ENCODE measurements at regions not wholly inside any gene's neighbourhood (a gene's known extent, or its start where the extent isn't known, plus 50 kb on each side); places are given as distances from the start of the nearest gene placed in this dataset.

DNA sequence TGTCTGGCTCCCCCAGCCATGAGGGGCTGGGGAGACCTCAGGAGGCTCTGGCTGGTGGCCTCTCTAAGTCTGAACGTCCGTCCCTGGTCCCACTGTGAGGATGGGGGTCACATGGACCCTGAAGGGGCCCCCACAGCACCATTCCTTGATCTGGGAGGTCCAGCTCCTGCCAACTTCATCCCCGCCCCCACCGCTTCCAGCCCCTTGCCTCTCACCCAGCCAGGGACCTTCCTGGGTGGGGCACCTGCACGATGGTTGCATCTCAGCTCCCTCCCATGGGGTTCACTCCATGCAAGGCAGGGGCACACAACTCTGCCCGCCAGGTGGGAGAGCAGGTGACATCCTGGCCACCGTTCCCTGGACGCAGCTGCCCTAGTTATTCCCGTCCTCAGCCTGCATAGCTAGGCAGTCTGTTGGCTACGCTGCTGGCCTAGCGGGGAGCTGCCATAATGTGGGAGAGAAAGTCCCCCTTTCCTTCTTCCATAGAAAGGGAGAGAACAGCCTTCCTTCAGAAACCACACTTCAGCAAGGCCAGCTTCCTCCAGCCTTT, 217.9 kb upstream of the RPL38 start:
- DNase-seq (ENCODE audit: low spot score): no peak

DNA sequence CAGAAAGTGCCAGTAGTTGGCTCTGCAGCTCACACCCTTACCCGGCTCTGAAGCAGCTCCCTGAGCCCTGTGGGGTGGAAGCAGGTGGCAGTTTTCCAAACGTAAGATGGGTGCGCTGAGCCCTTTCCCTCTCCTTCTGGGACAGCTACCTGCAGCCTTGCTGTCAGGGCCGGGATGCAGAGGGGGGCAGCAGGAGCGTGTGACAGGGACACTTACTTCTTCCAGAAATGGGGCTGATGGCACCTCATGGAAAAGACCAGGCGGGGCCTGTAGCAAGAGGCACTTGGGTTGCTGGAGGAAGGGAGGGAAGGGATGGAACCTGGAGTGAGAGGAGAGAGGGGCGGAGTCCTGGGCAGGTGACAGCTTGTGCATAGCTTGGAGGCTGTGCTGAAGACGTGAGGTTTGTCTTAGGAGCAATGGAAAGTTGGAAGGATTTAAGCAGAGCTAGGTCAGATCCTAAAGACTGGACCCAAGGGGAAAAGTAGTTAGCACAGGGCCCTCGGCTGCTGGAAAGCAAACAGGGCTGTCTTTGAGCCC, 216.8 kb upstream of the RPL38 start:
- DNase-seq (ENCODE audit: low spot score): no peak

DNA sequence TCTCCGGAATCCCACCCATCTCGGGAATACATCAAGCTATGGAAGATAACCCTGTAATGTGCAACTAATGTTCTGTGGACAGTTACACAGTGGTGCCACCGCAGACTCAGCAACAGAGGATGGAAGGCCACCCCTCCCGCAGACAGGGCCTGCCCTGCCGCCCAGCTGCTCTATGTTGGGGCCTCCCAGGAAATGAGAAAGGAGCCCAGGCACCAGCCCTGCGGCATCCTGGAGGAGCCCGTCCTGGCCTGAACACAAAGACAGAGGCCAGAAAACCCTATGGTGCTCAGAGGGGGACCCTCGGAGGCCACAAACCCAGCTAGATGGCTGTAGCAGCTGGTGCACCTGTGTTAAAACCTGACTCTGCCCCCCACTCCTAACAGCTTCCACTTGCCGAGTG, 216.1 kb upstream of the RPL38 start:
- no peak for DNase-seq (ENCODE audit: low spot score)

DNA sequence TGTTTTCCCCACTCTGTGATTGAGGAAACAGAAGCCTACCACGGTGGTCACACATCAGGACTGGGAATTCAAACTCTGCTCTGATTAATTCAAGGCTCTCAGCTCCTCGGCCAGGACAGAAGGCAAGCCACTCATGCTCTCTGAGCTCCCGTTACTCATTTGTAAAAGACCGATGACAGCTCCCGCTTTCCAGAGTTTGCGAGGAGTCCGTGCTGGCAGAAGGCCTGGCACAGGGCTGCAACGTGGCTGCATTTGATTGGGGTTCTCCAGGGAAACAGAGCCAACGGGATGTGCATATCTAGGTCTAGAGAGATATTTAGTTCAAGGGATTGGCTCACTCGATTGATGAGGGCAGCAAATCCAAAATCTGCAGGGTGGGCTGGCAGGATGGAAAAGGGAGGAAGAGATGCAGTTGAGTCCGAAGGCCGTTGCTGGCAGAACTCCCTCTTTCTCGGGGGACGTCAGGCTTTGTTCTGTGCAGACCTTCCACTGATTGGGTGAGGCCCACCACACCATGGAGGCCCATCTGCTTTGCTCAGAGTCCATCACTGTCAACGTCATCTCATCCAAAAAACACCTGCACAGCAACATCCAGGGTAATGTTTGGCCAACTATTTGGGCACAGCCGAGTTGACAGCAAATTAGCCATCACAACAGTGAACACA, 215.5 kb upstream of the RPL38 start:
- DNase-seq (ENCODE audit: low spot score): no peak

DNA sequence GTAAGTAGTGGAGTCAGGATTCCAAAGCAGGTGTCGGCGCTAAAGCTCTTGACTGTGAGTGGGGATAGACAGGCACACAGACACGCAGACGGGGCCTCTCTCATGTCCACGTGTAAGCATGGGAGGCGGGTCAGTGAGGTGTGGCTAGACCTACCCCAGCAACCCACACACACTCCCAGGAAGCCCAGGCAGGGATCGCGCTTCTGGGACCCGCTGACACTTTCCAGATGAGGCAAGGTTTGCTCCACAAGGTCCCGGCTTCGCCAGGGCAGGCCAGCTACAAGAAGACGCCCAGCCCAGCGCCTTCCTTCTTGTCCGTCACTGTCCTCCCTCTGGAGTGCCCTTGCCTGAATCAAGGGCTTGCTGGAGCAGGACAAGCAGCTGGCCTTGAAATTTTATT, 213.8 kb upstream of the RPL38 start:
- no peak for DNase-seq (ENCODE audit: low spot score)

DNA sequence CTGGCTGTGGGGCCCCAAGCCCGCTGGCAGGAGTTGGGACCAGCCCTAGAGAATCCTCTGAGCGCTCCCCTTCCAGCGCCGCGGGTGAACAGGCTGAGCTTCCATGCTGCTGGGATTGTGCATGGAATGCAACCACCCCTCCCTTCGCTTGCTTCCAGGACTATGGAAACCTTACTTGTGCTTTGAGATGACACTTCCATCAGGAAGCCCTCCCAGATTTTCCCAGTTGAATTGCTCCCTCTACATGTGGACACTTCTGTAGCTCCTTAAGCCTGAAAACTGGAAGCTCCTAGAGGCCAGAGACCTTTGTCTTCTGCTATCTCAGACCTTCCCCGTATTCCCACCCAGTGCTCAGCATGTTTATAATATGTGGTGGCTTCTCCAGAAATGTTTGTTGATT, 213.2 kb upstream of the RPL38 start:
- DNase-seq (ENCODE audit: low spot score): no peak

DNA sequence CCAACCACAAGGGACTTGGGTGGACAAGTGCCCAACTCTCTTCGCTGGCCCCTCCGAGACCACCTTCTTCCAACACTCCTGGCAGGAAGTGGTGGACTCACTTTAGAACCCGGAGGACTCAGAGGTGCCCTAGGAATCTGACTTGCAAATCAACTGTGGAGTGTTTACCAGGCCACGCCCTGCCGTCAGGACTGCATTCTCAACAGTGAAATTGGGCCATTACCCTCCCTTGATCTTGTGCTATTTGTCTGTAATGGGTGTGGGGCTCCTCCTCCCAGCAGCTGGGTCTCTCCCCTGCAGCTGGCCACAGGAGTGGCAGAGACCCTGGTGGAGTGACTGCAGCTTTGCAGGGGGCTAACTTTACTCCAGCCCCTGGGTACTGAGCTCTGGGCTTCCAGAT, 212.2 kb upstream of the RPL38 start:
- no peak for DNase-seq (ENCODE audit: low spot score)

DNA sequence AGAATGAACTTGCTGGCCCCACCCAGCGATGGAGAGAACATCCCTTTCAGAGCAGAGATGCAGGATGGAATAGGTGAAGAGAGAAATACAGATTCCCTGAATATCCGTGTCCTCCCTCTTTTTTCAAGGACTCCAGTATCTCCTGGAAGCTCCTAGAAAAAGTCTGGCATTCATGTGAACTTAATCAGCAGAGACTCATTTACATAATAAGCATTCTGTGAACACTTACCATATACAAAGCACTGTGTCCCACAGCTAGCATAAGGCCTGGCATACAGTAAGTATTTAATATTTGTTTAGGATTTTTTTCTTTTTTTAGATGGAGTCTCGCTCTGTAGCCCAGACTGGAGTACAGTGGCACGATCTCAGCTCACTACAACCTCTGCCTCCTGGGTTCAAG, 208.5 kb upstream of the RPL38 start:
- DNase-seq (ENCODE audit: low spot score): no peak

DNA sequence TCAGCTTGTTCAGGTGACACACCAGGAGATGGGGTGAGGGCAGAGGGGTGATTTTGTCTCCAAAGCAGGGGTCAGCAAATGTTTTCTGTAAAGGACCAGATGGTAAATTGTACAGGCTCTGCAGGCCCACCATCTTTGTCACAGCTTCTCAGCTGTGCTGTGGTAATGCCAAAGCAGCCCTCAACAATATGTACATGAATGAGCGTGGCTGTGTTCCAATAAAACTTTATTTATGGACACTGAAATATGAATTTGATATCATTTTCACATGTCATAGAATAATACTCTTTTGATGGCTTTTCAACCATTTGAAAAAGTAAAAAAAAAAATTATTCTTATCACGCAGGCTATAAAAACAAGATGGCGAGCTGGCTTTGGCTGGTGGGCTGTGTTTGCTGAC, 206.4 kb upstream of the RPL38 start:
- DNase-seq (ENCODE audit: low spot score): no peak

DNA sequence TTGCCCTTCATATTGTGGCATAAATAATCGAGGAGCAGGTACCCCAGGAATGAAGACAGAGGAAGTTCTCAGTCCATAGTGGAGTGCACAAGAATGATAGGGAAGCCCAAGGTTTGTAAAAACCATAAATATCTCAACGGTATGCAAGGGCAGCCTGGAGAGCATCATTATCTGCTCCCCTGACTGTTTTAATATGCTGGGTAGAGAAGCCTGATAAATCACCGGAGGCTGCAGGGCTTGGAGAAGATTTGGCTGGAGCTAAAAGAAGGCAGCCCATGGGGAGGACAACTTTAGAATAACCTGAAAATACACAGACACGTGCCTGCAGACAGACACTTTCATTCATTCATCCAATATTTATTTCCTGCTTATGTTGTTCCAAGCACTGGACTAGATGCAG, 205.2 kb upstream of the RPL38 start:
- no peak for DNase-seq (ENCODE audit: low spot score)

DNA sequence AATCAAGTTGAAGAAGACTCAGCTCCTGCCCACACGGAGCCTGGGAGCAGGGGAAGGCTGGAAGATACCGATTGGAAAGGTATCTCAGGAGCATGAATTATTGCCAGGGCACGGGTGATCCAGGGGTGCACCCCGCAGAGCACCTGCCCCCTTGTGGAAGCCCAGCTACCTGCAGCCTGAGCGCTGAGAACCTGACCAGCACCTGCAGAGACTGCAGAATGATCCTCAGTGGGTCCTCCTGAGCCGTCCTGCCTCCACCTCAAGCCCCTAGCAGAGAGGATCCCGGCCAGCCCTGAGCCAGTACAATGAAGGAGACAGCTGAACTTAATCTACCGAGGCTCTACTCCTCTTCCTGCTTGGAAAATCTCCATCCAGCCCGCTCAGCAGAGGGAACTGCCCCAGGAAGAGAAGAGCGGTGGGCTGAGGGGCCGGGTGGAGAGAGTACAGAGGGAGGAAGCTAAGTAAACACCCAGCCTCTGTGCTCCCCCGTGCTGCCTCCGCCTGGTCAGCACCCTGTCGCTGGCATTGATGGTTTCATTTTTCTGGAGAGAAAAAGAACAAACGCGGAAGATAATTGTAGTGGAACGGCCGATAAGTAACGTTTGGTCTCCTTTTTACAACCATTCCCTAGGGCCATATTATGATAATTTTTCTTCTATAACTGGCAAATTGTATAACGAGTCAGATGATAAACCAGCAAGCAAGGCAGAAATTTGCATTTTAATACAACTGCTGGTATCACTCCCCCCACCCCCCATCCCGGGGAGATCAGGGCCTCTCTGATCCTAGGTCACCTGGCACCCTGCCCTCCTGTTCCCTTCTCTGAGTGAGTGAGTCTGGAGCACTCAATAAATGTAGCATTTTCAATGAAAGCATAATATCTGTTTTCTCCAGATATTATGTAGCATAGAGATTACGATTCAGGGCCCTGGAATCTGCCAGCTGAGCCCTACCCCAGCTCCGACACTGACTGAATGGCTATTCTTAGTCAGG, 204.5 kb upstream of the RPL38 start:
- DNase-seq (ENCODE audit: low spot score): peak; percentile 64

DNA sequence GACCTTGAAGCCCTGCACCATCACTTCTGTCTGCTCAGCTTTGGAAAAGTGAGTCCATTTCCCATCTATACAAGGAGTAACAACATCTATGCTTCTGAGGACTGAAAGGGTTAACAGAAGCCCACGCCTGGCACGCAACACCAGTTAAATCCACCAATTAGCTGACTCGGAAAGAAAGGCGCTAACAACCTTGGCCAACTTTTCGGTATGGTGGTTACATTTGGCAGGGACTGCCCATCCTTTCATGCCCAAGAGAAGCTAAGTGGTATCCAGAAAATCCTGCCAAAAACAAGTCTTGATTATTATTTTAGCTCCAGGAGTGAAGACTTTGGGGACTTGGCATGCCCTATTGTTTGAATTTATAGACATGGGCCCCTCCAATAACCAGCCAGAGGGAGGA, 202.3 kb upstream of the RPL38 start:
- DNase-seq (ENCODE audit: low spot score): no peak

DNA sequence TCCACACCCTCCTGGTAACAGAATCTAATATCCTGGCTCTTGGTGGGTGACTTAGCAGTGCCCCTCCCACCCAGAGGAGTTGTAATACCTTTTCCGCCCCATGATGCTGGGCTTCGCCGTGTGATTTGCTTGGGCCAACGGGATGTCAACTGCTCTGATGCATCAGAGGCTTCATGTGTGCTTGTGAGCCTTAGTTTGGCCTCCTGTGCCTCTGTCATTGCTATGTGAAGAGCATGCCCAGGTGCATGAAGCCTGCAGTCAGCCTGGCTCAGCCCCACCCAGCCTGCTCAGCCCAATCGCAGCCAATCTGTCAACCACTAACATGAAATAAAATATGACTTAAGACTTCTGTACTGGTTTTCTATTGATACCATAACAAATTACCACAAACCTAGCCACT, 201.2 kb upstream of the RPL38 start:
- no peak for DNase-seq (ENCODE audit: low spot score)

DNA sequence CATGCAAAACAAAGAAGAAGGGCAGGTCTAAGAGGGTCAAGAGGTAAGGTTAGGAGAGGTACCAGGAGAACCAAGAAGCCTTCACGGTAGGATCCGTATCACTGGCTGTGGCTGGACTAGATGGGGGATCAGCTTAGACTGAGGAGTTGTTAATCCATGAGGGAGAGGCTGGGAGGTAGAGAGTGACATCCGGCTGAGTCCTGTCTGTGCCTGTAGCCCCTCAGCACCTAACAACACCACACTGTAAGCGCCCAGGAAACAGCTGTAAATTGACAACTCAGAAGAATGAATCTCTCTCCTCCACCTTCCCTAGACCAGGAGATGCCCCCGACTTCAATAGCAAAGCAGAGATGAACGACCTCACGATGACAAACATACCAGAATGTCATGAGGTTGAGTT, 199.4 kb upstream of the RPL38 start:
- no peak for DNase-seq (ENCODE audit: low spot score)

DNA sequence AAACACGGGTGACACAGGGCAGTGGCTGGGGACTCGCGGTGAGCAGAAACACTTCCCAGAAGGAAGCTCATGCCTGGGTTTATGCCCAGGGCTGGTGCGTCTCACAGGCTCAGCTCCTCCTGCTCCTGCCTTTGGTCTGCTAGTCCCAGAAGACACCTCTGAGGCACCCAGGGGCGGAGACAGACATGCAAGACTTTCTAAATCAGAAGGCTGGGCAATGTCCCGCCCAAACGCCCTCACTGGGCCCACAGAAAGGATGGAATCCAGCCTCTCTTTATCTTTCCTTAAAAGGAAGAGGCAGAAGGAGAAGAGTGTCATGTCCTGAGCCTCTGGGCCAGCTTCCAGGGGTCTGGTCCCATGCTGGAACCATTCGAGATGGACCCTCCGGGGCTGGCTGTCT, 197.7 kb upstream of the RPL38 start:
- DNase-seq (ENCODE audit: low spot score): no peak

DNA sequence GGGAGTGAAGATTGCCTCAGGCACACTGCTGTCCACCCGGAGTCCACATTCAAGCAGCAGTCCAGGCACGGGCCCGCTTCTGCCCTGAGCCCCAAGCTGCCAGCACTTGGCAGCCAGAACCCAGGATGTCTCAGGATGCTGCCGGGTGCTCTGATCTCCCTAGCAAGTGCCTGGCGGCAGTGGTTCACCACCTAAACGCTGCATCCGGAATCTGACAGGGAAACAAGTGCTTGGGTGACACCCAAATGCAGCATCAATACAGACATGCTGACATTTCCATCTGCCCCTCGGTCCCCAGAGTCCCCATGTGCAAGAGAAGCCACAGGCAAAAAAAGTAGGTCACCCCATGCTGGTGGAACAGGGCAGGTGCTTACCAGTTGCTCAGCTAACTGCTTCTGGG, 197.1 kb upstream of the RPL38 start:
- DNase-seq (ENCODE audit: low spot score): no peak

DNA sequence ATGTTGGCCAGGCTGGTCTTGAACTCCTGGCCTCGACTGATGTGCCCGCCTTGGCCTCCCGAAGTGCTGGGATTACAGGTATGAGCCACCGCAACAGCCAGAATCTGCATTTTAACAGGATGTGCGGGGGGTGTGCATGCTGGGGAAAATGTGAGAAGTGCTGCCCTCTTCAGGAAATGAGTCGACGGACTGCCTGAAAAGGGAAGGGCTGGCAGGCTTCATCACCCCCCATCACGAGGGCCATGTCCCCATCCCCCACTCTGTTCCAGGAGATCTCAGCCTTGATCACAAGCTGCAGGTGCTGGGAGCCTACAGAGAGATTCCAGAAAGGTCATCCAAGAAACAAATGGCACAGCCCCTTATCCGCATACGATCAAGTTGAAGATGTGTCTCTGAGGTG, 195.3 kb upstream of the RPL38 start:
- no peak for DNase-seq (ENCODE audit: low spot score)

DNA sequence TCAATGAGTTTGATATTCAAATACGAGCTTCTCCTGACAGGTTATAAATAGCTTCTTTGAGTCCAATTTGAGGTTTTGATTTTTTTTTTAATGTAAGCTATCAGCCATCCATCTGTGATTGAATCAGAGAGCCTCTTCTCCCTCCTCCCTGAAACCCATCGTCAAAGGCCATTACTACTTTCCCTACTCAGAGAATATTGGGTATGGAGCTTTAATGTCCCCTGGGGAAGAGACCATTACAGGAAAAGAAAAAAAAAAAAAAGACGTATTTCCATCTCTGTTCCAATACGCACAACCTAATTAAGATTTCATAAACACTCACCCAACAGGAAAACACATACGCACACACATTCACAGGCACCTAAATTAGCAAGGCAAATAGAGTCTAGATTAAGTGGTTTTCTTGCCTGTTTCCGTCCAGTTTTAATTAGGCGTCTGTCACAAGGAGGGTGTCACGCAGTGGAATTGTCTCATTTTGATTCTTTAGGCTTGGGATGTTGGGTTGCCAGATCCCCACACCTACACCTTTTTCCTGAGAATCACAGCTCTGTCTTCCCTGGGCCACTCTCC, 194.3 kb upstream of the RPL38 start:
- DNase-seq (ENCODE audit: low spot score): no peak

DNA sequence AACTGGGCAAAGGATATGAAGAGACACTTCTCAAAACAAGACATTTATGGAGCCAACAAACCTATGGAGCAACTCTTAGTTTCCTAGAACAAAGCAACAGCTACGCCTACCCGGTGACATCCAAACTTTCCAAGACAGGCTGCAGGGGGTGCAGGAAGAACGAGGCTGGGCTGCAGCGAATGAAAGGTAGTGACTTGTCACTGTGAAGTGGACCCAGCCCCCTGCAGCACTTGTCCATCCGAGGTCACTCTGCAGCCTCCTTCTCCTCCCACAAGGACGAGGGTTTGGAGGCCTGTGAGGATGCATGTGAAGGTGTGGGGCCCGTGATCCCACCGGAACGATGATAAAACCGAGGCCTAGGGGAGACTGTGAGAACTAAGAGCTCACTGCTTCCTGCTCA, 192.6 kb upstream of the RPL38 start:
- DNase-seq (ENCODE audit: low spot score): no peak

DNA sequence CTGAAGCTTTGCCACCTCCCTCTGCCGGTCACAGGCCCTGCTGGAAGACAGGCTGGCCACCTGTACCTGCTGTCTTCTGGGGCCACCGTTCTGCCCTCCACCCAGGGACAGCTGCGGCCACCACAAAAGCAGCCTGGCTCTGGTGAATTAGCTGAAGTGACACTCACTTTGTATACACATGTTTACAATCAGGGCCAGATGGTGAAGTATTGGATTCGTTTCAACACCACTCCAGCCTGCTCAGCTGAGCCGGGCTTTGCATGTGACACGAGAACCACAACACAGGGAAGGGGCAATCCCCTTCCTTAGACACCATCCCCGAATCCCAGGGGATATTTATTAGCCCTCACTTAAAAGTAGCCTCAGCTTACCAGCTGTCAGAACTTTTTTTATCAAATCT, 191.5 kb upstream of the RPL38 start:
- DNase-seq (ENCODE audit: low spot score): peak; percentile 33

DNA sequence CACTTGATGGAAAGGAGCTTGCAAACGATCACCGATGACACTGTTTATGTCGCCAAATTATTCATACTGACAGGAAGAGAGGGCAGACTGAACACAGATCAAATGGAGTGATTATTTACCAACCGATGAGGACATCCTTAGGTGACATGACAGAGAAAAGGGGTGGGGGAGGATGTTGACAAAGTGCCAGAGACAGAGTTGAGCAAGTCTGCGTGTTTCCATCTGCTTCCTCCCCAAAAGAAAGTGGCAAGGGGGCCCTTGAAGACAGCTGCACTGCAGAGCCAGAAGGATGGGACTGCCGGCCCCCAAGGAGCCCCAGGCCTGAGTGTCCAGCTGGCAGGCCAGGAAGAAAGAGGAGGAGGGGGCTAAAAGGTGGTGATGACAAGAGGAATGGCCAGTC, 191.0 kb upstream of the RPL38 start:
- no peak for DNase-seq (ENCODE audit: low spot score)

DNA sequence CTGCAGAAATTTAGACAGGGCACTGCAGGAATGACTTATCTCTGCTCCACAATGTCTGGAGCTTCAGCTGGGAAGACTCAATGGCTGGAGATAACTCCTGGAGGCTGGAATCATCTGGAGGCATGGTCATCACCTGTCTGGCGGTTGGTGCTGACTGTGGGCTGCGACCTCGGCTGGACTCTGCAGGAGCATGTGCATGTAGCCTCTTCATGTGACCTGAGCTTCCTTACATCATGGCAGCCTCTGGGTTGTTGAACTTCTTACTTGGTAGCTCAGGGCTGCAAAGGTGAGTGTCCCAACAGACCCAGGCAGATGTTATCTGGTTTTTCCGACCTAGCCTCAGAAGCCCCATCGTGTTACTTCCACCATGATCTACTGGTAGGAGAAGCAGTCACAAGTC, 188.2 kb upstream of the RPL38 start:
- DNase-seq (ENCODE audit: low spot score): no peak

DNA sequence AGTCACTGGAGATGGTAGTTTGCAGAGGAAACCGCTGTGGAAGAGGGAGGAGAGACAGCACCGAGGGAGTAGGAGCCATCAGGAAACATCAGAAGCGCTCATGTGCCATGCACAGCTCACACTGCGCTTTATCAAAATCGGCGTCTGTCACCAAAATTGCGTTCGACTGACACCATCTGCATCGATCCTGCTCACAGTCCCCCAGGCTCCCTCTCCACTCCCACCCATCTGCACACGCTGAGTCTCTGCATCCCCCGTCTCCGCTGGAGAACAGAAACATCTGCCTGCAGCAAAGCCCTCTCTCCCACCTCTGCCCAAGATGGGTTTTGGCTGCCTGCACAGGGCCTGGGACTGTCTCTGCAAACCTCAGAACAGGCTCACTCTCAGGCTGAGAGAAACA, 187.5 kb upstream of the RPL38 start:
- no peak for DNase-seq (ENCODE audit: low spot score)

Data from AG20443 (cell line).